K562 (cell line): ENCODE measurements at regions not wholly inside any gene's neighbourhood (a gene's known extent, or its start where the extent isn't known, plus 50 kb on each side); places are given as distances from the start of the nearest gene placed in this dataset.

Experiments
- ETS2 ChIP-seq: IDR thresholded peaks from 2 replicates; pipeline ENCODE4 v1.6.1; 2016; ENCODE audit warnings: borderline replicate concordance, missing genetic modification characterization, mild to moderate bottlenecking, moderate library complexity, missing compliant biosample characterization; ENCODE audit not compliant: poor library complexity, severe bottlenecking
- NFXL1 ChIP-seq: fragments of 450-650 bp; formaldehyde crosslinking; IDR thresholded peaks from 2 replicates; pipeline ENCODE4 v1.4.0; 2021; ENCODE audit warnings: mild to moderate bottlenecking
- TF ChIP-seq, protein P1 (sequence below): fragments of 450-650 bp; IDR thresholded peaks from 2 replicates; pipeline ENCODE4 v1.6.1; 2016; ENCODE audit warnings: low read depth
- TF ChIP-seq, protein P2 (sequence below): fragments of 250-450 bp; sonication (Bioruptor Pico); IDR thresholded peaks from 2 replicates; pipeline ENCODE4 v1.4.0; 2020; ENCODE audit warnings: mild to moderate bottlenecking, moderate library complexity
- TF ChIP-seq, protein P3 (sequence below): fragments of 450-650 bp; IDR thresholded peaks from 2 replicates; pipeline ENCODE4 v1.6.1; 2016; ENCODE audit warnings: missing biosample characterization, missing genetic modification characterization

DNA sequence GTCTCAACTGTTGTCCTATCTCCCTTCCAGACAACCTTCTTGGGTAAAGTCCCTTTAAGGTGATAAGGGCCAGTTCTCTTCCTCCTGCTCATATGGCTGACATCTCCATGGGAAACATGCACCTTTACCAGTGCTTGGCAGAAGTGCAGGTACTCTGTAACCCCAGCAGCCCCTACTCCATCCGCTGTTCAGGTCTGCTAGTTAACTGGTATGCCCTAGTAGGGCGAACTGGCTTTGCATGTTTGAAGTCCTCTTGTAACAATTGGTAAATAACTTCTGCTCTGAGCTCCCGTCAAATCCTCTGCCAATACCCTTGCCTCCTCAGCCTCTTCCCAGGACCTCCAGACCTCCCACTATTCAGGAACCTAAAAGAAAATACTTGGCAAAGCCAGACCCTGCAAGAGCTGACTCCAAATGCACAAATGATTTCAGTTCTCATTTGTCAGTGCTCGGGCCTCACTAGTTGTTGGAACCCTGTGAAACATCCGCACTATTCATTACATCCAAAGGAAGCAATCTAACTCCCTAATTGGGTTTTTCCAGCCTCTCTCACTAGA lies 703.7 kb downstream of the MAFB start (continued):
- TF ChIP-seq, protein P1, sequence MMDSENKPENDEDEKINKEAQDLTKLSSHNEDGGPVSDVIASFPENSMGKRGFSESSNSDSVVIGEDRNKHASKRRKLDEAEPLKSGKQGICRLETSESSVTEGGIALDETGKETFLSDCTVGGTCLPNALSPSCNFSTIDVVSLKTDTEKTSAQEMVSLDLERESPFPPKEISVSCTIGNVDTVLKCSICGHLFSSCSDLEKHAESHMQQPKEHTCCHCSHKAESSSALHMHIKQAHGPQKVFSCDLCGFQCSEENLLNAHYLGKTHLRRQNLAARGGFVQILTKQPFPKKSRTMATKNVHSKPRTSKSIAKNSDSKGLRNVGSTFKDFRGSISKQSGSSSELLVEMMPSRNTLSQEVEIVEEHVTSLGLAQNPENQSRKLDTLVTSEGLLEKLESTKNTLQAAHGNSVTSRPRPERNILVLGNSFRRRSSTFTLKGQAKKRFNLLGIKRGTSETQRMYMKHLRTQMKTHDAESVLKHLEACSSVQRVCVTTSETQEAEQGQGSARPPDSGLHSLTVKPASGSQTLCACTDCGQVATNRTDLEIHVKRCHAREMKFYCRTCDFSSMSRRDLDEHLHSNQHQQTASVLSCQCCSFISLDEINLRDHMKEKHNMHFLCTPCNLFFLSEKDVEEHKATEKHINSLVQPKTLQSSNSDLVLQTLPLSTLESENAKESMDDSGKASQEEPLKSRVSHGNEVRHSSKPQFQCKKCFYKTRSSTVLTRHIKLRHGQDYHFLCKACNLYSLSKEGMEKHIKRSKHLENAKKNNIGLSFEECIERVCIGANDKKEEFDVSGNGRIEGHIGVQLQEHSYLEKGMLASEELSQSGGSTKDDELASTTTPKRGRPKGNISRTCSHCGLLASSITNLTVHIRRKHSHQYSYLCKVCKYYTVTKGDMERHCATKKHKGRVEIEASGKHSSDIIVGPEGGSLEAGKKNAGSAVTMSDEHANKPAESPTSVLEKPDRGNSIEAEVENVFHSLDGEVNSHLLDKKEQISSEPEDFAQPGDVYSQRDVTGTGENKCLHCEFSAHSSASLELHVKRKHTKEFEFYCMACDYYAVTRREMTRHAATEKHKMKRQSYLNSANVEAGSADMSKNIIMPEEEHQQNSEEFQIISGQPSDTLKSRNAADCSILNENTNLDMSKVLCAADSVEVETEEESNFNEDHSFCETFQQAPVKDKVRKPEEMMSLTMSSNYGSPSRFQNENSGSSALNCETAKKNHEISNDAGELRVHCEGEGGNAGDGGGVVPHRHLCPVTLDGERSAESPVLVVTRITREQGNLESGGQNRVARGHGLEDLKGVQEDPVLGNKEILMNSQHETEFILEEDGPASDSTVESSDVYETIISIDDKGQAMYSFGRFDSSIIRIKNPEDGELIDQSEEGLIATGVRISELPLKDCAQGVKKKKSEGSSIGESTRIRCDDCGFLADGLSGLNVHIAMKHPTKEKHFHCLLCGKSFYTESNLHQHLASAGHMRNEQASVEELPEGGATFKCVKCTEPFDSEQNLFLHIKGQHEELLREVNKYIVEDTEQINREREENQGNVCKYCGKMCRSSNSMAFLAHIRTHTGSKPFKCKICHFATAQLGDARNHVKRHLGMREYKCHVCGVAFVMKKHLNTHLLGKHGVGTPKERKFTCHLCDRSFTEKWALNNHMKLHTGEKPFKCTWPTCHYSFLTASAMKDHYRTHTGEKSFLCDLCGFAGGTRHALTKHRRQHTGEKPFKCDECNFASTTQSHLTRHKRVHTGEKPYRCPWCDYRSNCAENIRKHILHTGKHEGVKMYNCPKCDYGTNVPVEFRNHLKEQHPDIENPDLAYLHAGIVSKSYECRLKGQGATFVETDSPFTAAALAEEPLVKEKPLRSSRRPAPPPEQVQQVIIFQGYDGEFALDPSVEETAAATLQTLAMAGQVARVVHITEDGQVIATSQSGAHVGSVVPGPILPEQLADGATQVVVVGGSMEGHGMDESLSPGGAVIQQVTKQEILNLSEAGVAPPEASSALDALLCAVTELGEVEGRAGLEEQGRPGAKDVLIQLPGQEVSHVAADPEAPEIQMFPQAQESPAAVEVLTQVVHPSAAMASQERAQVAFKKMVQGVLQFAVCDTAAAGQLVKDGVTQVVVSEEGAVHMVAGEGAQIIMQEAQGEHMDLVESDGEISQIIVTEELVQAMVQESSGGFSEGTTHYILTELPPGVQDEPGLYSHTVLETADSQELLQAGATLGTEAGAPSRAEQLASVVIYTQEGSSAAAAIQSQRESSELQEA: no peak
- TF ChIP-seq, protein P2, sequence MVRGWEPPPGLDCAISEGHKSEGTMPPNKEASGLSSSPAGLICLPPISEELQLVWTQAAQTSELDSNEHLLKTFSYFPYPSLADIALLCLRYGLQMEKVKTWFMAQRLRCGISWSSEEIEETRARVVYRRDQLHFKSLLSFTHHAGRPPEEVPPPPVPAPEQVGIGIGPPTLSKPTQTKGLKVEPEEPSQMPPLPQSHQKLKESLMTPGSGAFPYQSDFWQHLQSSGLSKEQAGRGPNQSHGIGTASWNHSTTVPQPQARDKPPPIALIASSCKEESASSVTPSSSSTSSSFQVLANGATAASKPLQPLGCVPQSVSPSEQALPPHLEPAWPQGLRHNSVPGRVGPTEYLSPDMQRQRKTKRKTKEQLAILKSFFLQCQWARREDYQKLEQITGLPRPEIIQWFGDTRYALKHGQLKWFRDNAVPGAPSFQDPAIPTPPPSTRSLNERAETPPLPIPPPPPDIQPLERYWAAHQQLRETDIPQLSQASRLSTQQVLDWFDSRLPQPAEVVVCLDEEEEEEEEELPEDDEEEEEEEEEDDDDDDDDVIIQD (CRISPR knock-in tag): no peak
- TF ChIP-seq NFXL1 (CRISPR knock-in tag) (no peak), ETS2 (tag) (no peak)
- TF ChIP-seq, protein P3, sequence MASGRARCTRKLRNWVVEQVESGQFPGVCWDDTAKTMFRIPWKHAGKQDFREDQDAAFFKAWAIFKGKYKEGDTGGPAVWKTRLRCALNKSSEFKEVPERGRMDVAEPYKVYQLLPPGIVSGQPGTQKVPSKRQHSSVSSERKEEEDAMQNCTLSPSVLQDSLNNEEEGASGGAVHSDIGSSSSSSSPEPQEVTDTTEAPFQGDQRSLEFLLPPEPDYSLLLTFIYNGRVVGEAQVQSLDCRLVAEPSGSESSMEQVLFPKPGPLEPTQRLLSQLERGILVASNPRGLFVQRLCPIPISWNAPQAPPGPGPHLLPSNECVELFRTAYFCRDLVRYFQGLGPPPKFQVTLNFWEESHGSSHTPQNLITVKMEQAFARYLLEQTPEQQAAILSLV (tag): no peak
